A549 (cell line): ENCODE measurements at regions not wholly inside any gene's neighbourhood (a gene's known extent, or its start where the extent isn't known, plus 50 kb on each side); places are given as distances from the start of the nearest gene placed in this dataset.

Experiments used
- ATAC-seq, 2 experiments: fragments of 200-7000 bp in 1 of 2; fragments of >200 bp in 1 of 2; cut with Nextera tagmentation in 1 of 2; cut with Tn5 transposase in 1 of 2; 3 replicates each; pipeline versions ENCODE4 v1.8.0 to v1.9.1; 2018 to 2020; ENCODE audit warnings: mild to moderate bottlenecking in 1 of 2, moderate library complexity in 1 of 2
- CTCF ChIA-PET: fragments of 300-600 bp; sonication (Branson Sonifier 250); formaldehyde crosslinking; extraction: SDS; loops from one replicate; lab custom pipeline; 2021; ENCODE audit warnings: antibody characterized with exemption, inconsistent platforms; lab: Yijun Ruan, JAX
- POLR2A ChIA-PET: fragments of 350-600 bp; formaldehyde crosslinking; extraction: SDS; loops from one replicate; lab custom pipeline; 2021; ENCODE audit warnings: antibody characterized with exemption, inconsistent platforms; lab: Yijun Ruan, JAX
- DNase-seq, 2 experiments: peaks; one replicate each; pipeline versions ENCODE4 v3.0.0 to v3.0.0-alpha.2; 2011 to 2016; ENCODE audit warnings: low read depth in 1 of 2, low spot score in 1 of 2
- FAIRE-seq: peaks from 2 replicates; lab custom pipeline; 2011; peaks lifted over from hg19 to GRCh38; lab: Jason Lieb, UNC
- H3K27ac ChIP-seq, 2 experiments: fragments of >200 bp; sonication (Bioruptor Twin); formaldehyde crosslinking; 3 replicates each; pipeline ENCODE4 v1.5.1; 2016 to 2017
- H3K4me1 ChIP-seq: fragments of >200 bp; sonication (Bioruptor Twin); formaldehyde crosslinking; 3 replicates; pipeline ENCODE4 v1.6.1; 2016
- H3K4me2 ChIP-seq: fragments of >200 bp; sonication (Bioruptor Twin); formaldehyde crosslinking; 3 replicates; pipeline ENCODE4 v1.6.1; 2016
- H3K4me3 ChIP-seq: fragments of >200 bp; sonication (Bioruptor Twin); formaldehyde crosslinking; 3 replicates; pipeline ENCODE4 v1.5.1; 2016
- H3K9me3 ChIP-seq: fragments of >200 bp; sonication (Bioruptor Twin); formaldehyde crosslinking; 3 replicates; pipeline ENCODE4 v1.6.1; 2016
- CEBPB ChIP-seq, 2 experiments: fragments of >200 bp in 1 of 2; sonication (Bioruptor Twin) in 1 of 2; formaldehyde crosslinking in 1 of 2; IDR thresholded peaks; 2 replicates each; pipeline ENCODE4 v1.6.1; 2012 to 2016
- CHD4 ChIP-seq: fragments of 200-600 bp; sonication (generic); IDR thresholded peaks from 2 replicates; pipeline ENCODE4 v1.6.1; 2016; ENCODE audit warnings: antibody characterized with exemption, mild to moderate bottlenecking, borderline replicate concordance
- EHF ChIP-seq: fragments of 250-450 bp; sonication (Bioruptor Pico); IDR thresholded peaks from 2 replicates; pipeline ENCODE4 v1.5.0; 2020; ENCODE audit warnings: mild to moderate bottlenecking
- EP300 ChIP-seq, 2 experiments: fragments of >200 bp; sonication (Bioruptor Twin); formaldehyde crosslinking; IDR thresholded peaks; 2 replicates in 1 of 2; 3 replicates in 1 of 2; pipeline ENCODE4 v1.6.1; 2016 to 2017
- GATA3 ChIP-seq: IDR thresholded peaks from 2 replicates; pipeline ENCODE4 v1.6.1; 2012; ENCODE audit warnings: borderline replicate concordance
- HEYL ChIP-seq: fragments of 250-450 bp; sonication (Bioruptor Pico); IDR thresholded peaks from 2 replicates; pipeline ENCODE4 v1.8.0; 2021; ENCODE audit warnings: mild to moderate bottlenecking, moderate library complexity
- HMGXB4 ChIP-seq: fragments of 250-450 bp; sonication (Bioruptor Pico); IDR thresholded peaks from 2 replicates; pipeline ENCODE4 v1.5.0; 2021; ENCODE audit warnings: mild to moderate bottlenecking, moderate library complexity, borderline replicate concordance
- HOXB13 ChIP-seq: fragments of 250-450 bp; sonication (Bioruptor Pico); IDR thresholded peaks from 2 replicates; pipeline ENCODE4 v1.5.0; 2020; ENCODE audit warnings: low read depth, mild to moderate bottlenecking, moderate library complexity
- JUNB ChIP-seq: fragments of >200 bp; sonication (Bioruptor Twin); formaldehyde crosslinking; IDR thresholded peaks from 2 replicates; pipeline ENCODE4 v1.6.1; 2016
- MAFK ChIP-seq: fragments of 450-650 bp; IDR thresholded peaks from 2 replicates; pipeline ENCODE4 v1.6.1; 2014; ENCODE audit not compliant: partially characterized antibody
- MAX ChIP-seq: IDR thresholded peaks from 2 replicates; pipeline ENCODE4 v1.6.1; 2012
- MYC ChIP-seq: IDR thresholded peaks from 2 replicates; pipeline ENCODE4 v1.6.1; 2012; ENCODE audit warnings: mild to moderate bottlenecking, inconsistent platforms, low read length, improper control_type of control experiment, borderline replicate concordance
- NPAS2 ChIP-seq: fragments of 250-450 bp; sonication (Bioruptor Pico); IDR thresholded peaks from 2 replicates; pipeline ENCODE4 v1.8.0; 2022; ENCODE audit warnings: mild to moderate bottlenecking, moderate library complexity, borderline replicate concordance
- NR3C1 ChIP-seq: fragments of >200 bp; sonication (Bioruptor Twin); formaldehyde crosslinking; IDR thresholded peaks from 3 replicates; pipeline ENCODE4 v1.6.1; 2017
- REST ChIP-seq: fragments of 200-600 bp; sonication (generic); IDR thresholded peaks from 2 replicates; pipeline ENCODE4 v1.6.1; 2016; ENCODE audit warnings: antibody characterized with exemption, mild to moderate bottlenecking, moderate library complexity
- RNF2 ChIP-seq: fragments of 200-600 bp; sonication (generic); IDR thresholded peaks from 2 replicates; pipeline ENCODE4 v1.6.1; 2016; ENCODE audit warnings: low read depth, mild to moderate bottlenecking, antibody characterized with exemption, moderate library complexity, borderline replicate concordance
- SREBF2 ChIP-seq: fragments of 450-650 bp; IDR thresholded peaks from 2 replicates; pipeline ENCODE4 v1.6.1; 2014; ENCODE audit warnings: mild to moderate bottlenecking, moderate library complexity
- TFCP2L1 ChIP-seq: fragments of 250-450 bp; sonication (Bioruptor Pico); IDR thresholded peaks from 2 replicates; pipeline ENCODE4 v1.5.0; 2021; ENCODE audit warnings: mild to moderate bottlenecking
- TP53 ChIP-seq: fragments of 250-450 bp; sonication (Bioruptor Pico); IDR thresholded peaks from 2 replicates; pipeline ENCODE4 v1.5.0; 2021; ENCODE audit warnings: mild to moderate bottlenecking, moderate library complexity
- WGBS: methylation state at CpG from one replicate; pipeline ENCODE4 v1.1.6; 2017; ENCODE audit errors: missing lambda C conversion rate; 5-methylcytosine and 5-hydroxymethylcytosine counted together

DNA sequence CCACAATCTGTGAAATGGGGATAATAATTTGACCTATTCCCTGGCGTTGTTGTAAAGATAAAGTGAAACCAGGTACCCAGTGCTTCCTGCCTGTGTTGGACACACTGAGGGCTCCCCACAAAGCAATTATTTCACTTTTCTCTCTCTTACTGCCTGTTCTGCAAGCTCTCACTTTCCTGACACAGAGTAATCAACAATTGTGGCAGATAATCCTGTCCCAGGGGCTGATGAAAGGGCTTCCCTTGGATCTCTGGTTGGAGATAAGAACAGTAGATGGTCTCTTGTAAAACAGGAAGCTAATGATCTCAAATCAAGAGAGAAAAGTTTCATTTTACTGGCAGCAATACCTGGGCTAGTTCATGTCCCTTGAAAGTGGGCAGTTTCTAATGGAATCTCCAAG lies 190.4 kb upstream of the EPHA4 start:
- Histone ChIP-seq H3K4me3 (no peak overlapping the region), H3K4me1 (0 out of 3 replicates have a peak, but pooled peaks cover 2% of the 10 kb centered on the region), H3K9me3 (no peaks in the 10 kb centered on the region), H3K4me2 (no peak overlapping the region), H3K27ac (no peak overlapping the region)
- CTCF ChIA-PET: interaction anchor here (0.6 to 1.1 kb wide), 2 partner anchors 14 to 304 kb away, joined by 3 read pairs; no protein-coding TSS in a partner anchor
- no peak for DNase-seq
- POLR2A ChIA-PET: no interaction called here
- no peak for TF ChIP-seq RNF2
- TF ChIP-seq, all 56 proteins: peak for 0
- no peak for FAIRE-seq
- no peak for ATAC-seq
- WGBS: 10% methylated on average over 1 of the region's 1 CpG

GRCh38 chr2:221761260-221761659 lies 189.2 kb upstream of the EPHA4 start:
- ATAC-seq: no peak
- CTCF ChIA-PET: no interaction called here
- POLR2A ChIA-PET: no interaction called here
- no peaks in the 10 kb centered on the region for H3K4me1 ChIP-seq
- no peak for DNase-seq
- TF ChIP-seq NPAS2 (CRISPR knock-in tag) (no peak), MAFK (peak; percentile 52), SREBF2 (no peak), CHD4 (no peak)
- H3K4me3 ChIP-seq: no peak overlapping the region
- H3K9me3 ChIP-seq: no peaks in the 10 kb centered on the region
- H3K4me2 ChIP-seq: no peak overlapping the region
- 62% methylated on average over 2 of the region's 2 CpGs for WGBS
- H3K27ac ChIP-seq: no peak overlapping the region
- FAIRE-seq: no peak

GRCh38 chr2:221758076-221758475 lies 186.0 kb upstream of the EPHA4 start:
- ChIA-PET CTCF (no interaction called here), POLR2A (no interaction called here)
- no peaks in the 10 kb centered on the region for H3K4me1 ChIP-seq
- TF ChIP-seq EP300 (IDR thresholded peaks at IDR 0.05) (no peak), TFCP2L1 (CRISPR knock-in tag) (no peak), MAX (no peak), EHF (no peak), CEBPB (IDR thresholded peaks at IDR 0.05) (no peak), HOXB13 (CRISPR knock-in tag) (no peak), GATA3 (no peak), NR3C1 (no peak), HMGXB4 (CRISPR knock-in tag) (no peak), MYC (no peak), REST (no peak), TP53 (no peak), HEYL (CRISPR knock-in tag) (no peak), JUNB (no peak)
- TF ChIP-seq, all 56 proteins: peak for 0
- ATAC-seq (no peak), FAIRE-seq (no peak), DNase-seq (no peak)
- no peak overlapping the region for H3K27ac ChIP-seq
- H3K4me2 ChIP-seq: no peak overlapping the region
- H3K9me3 ChIP-seq: no peaks in the 10 kb centered on the region
- H3K4me3 ChIP-seq: no peak overlapping the region
- WGBS: 42% methylated on average over 5 of the region's 5 CpGs
